ENCODE measurements at regions not wholly inside any gene's neighbourhood (a gene's known extent, or its start where the extent isn't known, plus 50 kb on each side); places are given as distances from the start of the nearest gene placed in this dataset.

DNA sequence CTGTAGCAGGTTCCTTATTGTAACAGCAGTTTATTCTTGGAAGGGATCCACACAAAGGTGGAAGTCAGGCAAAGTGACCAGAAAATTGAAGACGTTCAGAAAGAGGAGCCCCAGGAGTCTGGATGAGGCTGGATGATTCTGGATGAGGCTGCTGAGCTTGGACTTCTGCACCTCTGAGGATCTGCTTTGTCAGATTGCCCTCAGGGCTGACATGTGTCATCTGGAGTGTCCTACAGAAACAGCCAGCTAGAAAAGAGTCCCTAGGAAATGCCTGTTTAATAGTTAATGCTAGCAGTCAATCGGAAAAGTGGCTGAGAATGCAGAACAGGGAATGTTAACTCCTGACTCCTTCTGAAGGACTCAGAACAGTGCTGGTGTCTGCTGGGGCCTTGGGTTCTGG lies 236.4 kb downstream of the LRRC70 start:
- Histone ChIP-seq H3K9me3 (replicated peaks; ENCODE audit: control insufficient read depth, insufficient read depth, low read depth, low read length) (no peaks in the 10 kb centered on the region), H3K4me2 (ENCODE audit: insufficient read depth, low read length) (no peak overlapping the region), H3K27ac (ENCODE audit: extremely low read depth, low read depth, low read length) (no peak overlapping the region), H3K4me3 (no peak overlapping the region), H3K27me3 (ENCODE audit: control insufficient read depth in 2 of 2, insufficient read depth in 2 of 2, low read length in 2 of 2) (no peaks in the 10 kb centered on the region), H4K20me1 (replicated peaks; ENCODE audit: control insufficient read depth, insufficient read depth, low read length) (no peaks in the 10 kb centered on the region), H2AFZ (ENCODE audit: low read depth, low read length) (no peak overlapping the region), H3K4me1 (replicated peaks in 1 of 2; ENCODE audit: control insufficient read depth in 2 of 2, insufficient read depth in 2 of 2, low read length in 2 of 2) (no peaks in the 10 kb centered on the region), H3K9me1 (ENCODE audit: control insufficient read depth, insufficient read depth, low read length) (no peaks in the 10 kb centered on the region), H3K79me2 (ENCODE audit: control insufficient read depth, insufficient read depth, low read length) (no peaks in the 10 kb centered on the region), H3K36me3 (ENCODE audit: control insufficient read depth, insufficient read depth, low read length) (no peaks in the 10 kb centered on the region), H3K9ac (ENCODE audit: insufficient read depth in 1 of 2, low read depth in 2 of 2, low read length in 2 of 2) (no peak overlapping the region)
- ATAC-seq (no peak), FAIRE-seq (no peak), DNase-seq (ENCODE audit: extremely low read depth in 1 of 4, low spot score in 3 of 4) (no peak)
- 5% methylated on average over 2 of the region's 2 CpGs for WGBS (ENCODE audit: insufficient coverage, low coverage, missing lambda C conversion rate)
- TF ChIP-seq MTA1 (IDR thresholded peaks at IDR 0.05; ENCODE audit: borderline replicate concordance) (no peak), ZKSCAN3 (CRISPR knock-in tag; IDR thresholded peaks at IDR 0.05) (no peak), TOE1 (IDR thresholded peaks at IDR 0.05; ENCODE audit: borderline replicate concordance) (no peak), TOE1 (CRISPR knock-in tag; IDR thresholded peaks at IDR 0.05; ENCODE audit: borderline replicate concordance, low read depth) (no peak), RBM39 (optimal IDR thresholded peaks at IDR 0.05; ENCODE audit: low read depth, low read length) (no peak), SOX6 (IDR thresholded peaks at IDR 0.05) (no peak), MAFF (IDR thresholded peaks at IDR 0.05; ENCODE audit: low read length) (no peak), RBM17 (IDR thresholded peaks at IDR 0.05; ENCODE audit: borderline replicate concordance, low read depth, low read length) (no peak), ZBED1 (IDR thresholded peaks at IDR 0.05) (no peak), ARNT (IDR thresholded peaks at IDR 0.05) (no peak), ZNF79 (CRISPR knock-in tag; IDR thresholded peaks at IDR 0.05; ENCODE audit: low read depth) (no peak)
- TF ChIP-seq, protein P1, sequence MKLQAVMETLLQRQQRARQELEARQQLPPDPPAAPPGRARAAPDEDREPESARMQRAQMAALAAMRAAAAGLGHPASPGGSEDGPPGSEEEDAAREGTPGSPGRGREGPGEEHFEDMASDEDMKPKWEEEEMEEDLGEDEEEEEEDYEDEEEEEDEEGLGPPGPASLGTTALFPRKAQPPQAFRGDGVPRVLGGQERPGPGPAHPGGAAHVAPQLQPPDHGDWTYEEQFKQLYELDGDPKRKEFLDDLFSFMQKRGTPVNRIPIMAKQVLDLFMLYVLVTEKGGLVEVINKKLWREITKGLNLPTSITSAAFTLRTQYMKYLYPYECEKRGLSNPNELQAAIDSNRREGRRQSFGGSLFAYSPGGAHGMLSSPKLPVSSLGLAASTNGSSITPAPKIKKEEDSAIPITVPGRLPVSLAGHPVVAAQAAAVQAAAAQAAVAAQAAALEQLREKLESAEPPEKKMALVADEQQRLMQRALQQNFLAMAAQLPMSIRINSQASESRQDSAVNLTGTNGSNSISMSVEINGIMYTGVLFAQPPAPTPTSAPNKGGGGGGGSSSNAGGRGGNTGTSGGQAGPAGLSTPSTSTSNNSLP (IDR thresholded peaks at IDR 0.05; ENCODE audit: borderline replicate concordance, low read depth, low read length): no peak
- TF ChIP-seq, protein P2, sequence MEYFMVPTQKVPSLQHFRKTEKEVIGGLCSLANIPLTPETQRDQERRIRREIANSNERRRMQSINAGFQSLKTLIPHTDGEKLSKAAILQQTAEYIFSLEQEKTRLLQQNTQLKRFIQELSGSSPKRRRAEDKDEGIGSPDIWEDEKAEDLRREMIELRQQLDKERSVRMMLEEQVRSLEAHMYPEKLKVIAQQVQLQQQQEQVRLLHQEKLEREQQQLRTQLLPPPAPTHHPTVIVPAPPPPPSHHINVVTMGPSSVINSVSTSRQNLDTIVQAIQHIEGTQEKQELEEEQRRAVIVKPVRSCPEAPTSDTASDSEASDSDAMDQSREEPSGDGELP (CRISPR knock-in tag; IDR thresholded peaks at IDR 0.05; ENCODE audit: borderline replicate concordance): no peak
- intact Hi-C loops (cut with micrococcal nuclease): no loop called here
- in situ Hi-C loops (cut with MboI): no loop called here
- ChIA-PET POLR2A (no interaction called here), CTCF (ENCODE audit: low intra/inter-chr PET ratio) (no interaction called here)
- no TSS peak for BruUV-seq (replicated peaks)

Data from K562 (cell line).